Chondrocyte (in vitro differentiated cells): ENCODE measurements at regions not wholly inside any gene's neighbourhood (a gene's known extent, or its start where the extent isn't known, plus 50 kb on each side); places are given as distances from the start of the nearest gene placed in this dataset.

ENCODE experiments used
- DNase-seq: peaks from one replicate; pipeline ENCODE4 v3.0.0; 2021; ENCODE audit warnings: mixed read lengths, low spot score
- H3K27ac Mint-ChIP-seq: one replicate; pipeline ENCODE4 v1.8.0; 2021; ENCODE audit warnings: mild to moderate bottlenecking, moderate library complexity, mixed read lengths; ENCODE audit not compliant: unreplicated experiment
- H3K27me3 Mint-ChIP-seq: 2 replicates; pipeline ENCODE4 v1.8.0; 2021; ENCODE audit warnings: low read depth, mixed read lengths
- H3K36me3 Mint-ChIP-seq: 2 replicates; pipeline ENCODE4 v1.8.0; 2021; ENCODE audit warnings: low read depth, mixed read lengths
- H3K4me1 Mint-ChIP-seq: 2 replicates; pipeline ENCODE4 v1.8.0; 2021; ENCODE audit warnings: low read depth, mild to moderate bottlenecking, mixed read lengths
- H3K4me3 Mint-ChIP-seq: one replicate; pipeline ENCODE4 v1.8.0; 2021; ENCODE audit warnings: mild to moderate bottlenecking, moderate library complexity, mixed read lengths; ENCODE audit not compliant: unreplicated experiment
- H3K9me3 Mint-ChIP-seq: 2 replicates; pipeline ENCODE4 v1.8.0; 2021; ENCODE audit warnings: low read depth, mixed read lengths
- TF ChIP-seq, protein P1 (sequence below): fragments of 200-600 bp; sonication (generic); IDR thresholded peaks from 2 replicates; pipeline ENCODE4 v1.5.0; 2021; ENCODE audit warnings: antibody characterized with exemption, mild to moderate bottlenecking, moderate library complexity

DNA sequence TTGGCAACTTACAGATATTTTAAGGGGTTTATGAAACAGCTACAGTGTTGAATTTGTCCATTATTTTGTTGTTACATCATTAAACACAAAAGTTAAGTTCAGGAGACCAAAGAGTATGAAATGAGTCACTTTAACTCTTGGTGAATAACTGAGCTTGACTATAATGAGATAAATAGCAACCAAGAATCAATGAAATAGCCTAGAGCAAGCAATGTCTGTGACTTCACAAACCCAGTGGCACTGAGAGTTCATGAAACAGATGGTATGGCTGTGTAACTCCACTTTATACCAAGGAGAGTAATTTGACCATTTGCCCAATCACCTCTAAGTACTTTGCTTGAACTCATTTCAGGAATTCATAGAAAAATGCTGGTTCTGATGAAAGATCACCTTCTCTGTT is 169.6 kb upstream of the GADL1 start:
- H3K27ac Mint-ChIP-seq = no peak overlapping the region
- no peaks in the 10 kb centered on the region for H3K27me3 Mint-ChIP-seq
- DNase-seq = no peak
- peaks cover 2% of the 10 kb centered on the region for H3K36me3 Mint-ChIP-seq
- H3K4me3 Mint-ChIP-seq = no peak overlapping the region
- TF ChIP-seq, protein P1, sequence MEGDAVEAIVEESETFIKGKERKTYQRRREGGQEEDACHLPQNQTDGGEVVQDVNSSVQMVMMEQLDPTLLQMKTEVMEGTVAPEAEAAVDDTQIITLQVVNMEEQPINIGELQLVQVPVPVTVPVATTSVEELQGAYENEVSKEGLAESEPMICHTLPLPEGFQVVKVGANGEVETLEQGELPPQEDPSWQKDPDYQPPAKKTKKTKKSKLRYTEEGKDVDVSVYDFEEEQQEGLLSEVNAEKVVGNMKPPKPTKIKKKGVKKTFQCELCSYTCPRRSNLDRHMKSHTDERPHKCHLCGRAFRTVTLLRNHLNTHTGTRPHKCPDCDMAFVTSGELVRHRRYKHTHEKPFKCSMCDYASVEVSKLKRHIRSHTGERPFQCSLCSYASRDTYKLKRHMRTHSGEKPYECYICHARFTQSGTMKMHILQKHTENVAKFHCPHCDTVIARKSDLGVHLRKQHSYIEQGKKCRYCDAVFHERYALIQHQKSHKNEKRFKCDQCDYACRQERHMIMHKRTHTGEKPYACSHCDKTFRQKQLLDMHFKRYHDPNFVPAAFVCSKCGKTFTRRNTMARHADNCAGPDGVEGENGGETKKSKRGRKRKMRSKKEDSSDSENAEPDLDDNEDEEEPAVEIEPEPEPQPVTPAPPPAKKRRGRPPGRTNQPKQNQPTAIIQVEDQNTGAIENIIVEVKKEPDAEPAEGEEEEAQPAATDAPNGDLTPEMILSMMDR = no peak
- peaks cover 8% of the 10 kb centered on the region for H3K4me1 Mint-ChIP-seq
- H3K9me3 Mint-ChIP-seq = peaks cover 8% of the 10 kb centered on the region

DNA sequence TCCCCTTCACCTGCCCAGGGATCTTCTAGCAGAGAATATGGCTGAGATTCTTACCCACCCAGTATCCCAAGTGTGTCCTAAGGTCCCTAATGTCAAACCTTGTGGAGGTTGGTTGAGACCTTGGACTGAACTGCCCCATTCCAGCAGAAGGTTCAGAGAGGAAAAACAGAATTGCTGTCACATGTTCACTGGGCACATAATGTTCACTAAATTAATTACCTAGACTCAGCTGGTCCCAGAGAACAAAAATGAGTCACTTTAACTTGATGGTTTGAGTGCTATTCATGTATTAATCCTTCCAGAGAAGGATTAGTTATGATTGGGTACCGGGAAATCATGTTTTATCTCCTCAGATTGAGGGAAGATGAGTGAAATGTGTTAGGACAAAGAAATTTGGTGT is 171.3 kb upstream of the GADL1 start:
- H3K36me3 Mint-ChIP-seq = peaks cover 1% of the 10 kb centered on the region
- no peaks in the 10 kb centered on the region for H3K27me3 Mint-ChIP-seq
- H3K27ac Mint-ChIP-seq = no peak overlapping the region
- peaks cover 8% of the 10 kb centered on the region for H3K4me1 Mint-ChIP-seq
- H3K4me3 Mint-ChIP-seq = no peak overlapping the region
- TF ChIP-seq, protein P1 = no peak
- DNase-seq = no peak
- H3K9me3 Mint-ChIP-seq = no peaks in the 10 kb centered on the region

GRCh38 chr3:31067004-31067403 is 172.5 kb upstream of the GADL1 start:
- no peak for DNase-seq
- Mint-ChIP-seq H3K27me3 (no peaks in the 10 kb centered on the region), H3K4me3 (no peak overlapping the region), H3K9me3 (peaks cover 6% of the 10 kb centered on the region), H3K36me3 (peaks cover 4% of the 10 kb centered on the region), H3K27ac (no peak overlapping the region), H3K4me1 (peaks cover 8% of the 10 kb centered on the region)
- TF ChIP-seq, protein P1 = no peak

DNA sequence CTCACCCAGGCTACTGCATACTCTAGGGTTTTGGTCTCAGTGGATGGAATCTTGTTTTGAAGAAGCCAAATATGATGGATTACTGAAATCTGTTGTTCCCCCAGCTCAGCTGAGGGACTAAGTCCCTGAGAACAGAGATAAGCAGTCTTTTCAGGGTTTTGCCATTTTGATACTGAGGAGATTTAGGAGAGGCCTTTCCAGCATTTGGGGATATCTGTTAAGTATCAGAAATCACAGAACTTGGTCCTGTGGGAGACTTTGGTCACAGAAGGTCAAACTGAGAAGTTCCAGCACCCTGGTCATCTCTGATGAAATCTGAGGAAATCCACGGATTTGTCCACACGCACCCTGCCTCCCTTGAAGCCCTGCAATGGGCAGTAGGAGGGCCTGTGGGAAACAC is 181.0 kb upstream of the GADL1 start:
- no peak for DNase-seq
- H3K9me3 Mint-ChIP-seq = peaks cover 11% of the 10 kb centered on the region

DNA sequence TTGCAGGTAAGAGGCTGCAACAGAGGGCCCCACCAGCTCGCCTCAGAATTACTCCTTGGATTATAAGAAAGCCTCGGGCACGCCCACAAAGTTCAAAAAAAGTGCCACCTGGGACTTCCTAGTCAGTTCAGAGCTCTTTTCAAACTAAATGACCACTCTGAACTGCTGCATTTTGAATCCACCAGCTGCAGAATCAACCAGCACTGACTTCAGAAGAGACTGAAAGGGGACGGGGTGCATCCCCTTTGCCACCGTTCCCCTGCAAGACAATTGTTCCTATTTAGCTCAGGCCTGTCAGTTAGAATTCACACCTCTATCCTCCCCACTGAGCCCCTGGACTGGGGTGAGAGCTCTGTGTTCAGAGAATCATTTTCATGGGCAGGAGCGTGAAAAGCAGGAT is 181.4 kb upstream of the GADL1 start:
- Mint-ChIP-seq H3K9me3 (peaks cover 11% of the 10 kb centered on the region), H3K36me3 (peaks cover 2% of the 10 kb centered on the region), H3K27ac (no peak overlapping the region), H3K27me3 (no peaks in the 10 kb centered on the region), H3K4me3 (no peak overlapping the region), H3K4me1 (peaks cover 11% of the 10 kb centered on the region)
- TF ChIP-seq, protein P1 = no peak
- DNase-seq = no peak

More for the DNA sequence above, 181.0 kb upstream of the GADL1 start:
- Mint-ChIP-seq H3K27ac (no peak overlapping the region), H3K4me1 (peaks cover 9% of the 10 kb centered on the region), H3K27me3 (no peaks in the 10 kb centered on the region), H3K4me3 (no peak overlapping the region), H3K36me3 (peaks cover 4% of the 10 kb centered on the region)
- TF ChIP-seq, protein P1 = no peak
